Panc1 (cell line): ENCODE measurements at regions not wholly inside any gene's neighbourhood (a gene's known extent, or its start where the extent isn't known, plus 50 kb on each side); places are given as distances from the start of the nearest gene placed in this dataset.

Experiments
- ATAC-seq: fragments of 200-7000 bp; cut with Tn5 transposase; 2 replicates; pipeline ENCODE4 v1.9.1; 2020; ENCODE audit warnings: mild to moderate bottlenecking, moderate library complexity
- BruUV-seq: library from RNA; stranded (reverse); fragments of 400-500 nt; replicated peaks from 2 replicates; lab custom pipeline; 2021; lab: Mats Ljungman, UMichigan
- CTCF ChIA-PET: fragments of 300-600 bp; sonication (Branson Sonifier 250); formaldehyde crosslinking; loops from one replicate; lab custom pipeline; 2022; ENCODE audit warnings: antibody characterized with exemption; lab: Charles Lee
- POLR2A ChIA-PET: fragments of 300-600 bp; sonication (Branson Sonifier 250); formaldehyde crosslinking; loops from one replicate; lab custom pipeline; 2022; ENCODE audit warnings: antibody characterized with exemption; lab: Charles Lee
- DNase-seq: peaks from one replicate; pipeline ENCODE4 v3.0.0-alpha.2; 2010; ENCODE audit warnings: low read depth, low spot score
- H3K27ac ChIP-seq: 2 replicates; pipeline ENCODE4 v1.5.1; 2011; ENCODE audit warnings: mild to moderate bottlenecking, low read length, inconsistent platforms
- H3K27me3 ChIP-seq: fragments of 200-500 bp; sonication (Bioruptor generic); 2 replicates; pipeline ENCODE4 v1.6.0; 2014; ENCODE audit warnings: low read length, inconsistent platforms; ENCODE audit not compliant: control insufficient read depth, insufficient read depth
- H3K36me3 ChIP-seq: fragments of 200-500 bp; sonication (Bioruptor generic); 2 replicates; pipeline ENCODE4 v1.5.1; 2014; ENCODE audit warnings: inconsistent platforms, mild to moderate bottlenecking, low read length, moderate library complexity; ENCODE audit not compliant: control insufficient read depth, insufficient read depth
- H3K4me1 ChIP-seq: 2 replicates; pipeline ENCODE4 v1.5.1; 2011; ENCODE audit warnings: inconsistent platforms, mild to moderate bottlenecking, low read length, moderate library complexity; ENCODE audit not compliant: control insufficient read depth, insufficient read depth
- H3K4me3 ChIP-seq, 2 experiments: 2 replicates each; pipeline ENCODE4 v1.5.1; 2011 to 2012; ENCODE audit warnings: low read depth in 2 of 2, low read length in 2 of 2, mild to moderate bottlenecking in 2 of 2, inconsistent platforms in 1 of 2, moderate library complexity in 1 of 2
- H3K9me3 ChIP-seq: fragments of 200-500 bp; sonication (Bioruptor generic); 2 replicates; pipeline ENCODE4 v1.5.1; 2014; ENCODE audit warnings: low read depth, mild to moderate bottlenecking, inconsistent platforms, low read length, moderate library complexity; ENCODE audit not compliant: control insufficient read depth, insufficient read depth
- CTCF ChIP-seq: fragments of 450-650 bp; IDR thresholded peaks from 2 replicates; pipeline ENCODE4 v1.5.1; 2017; ENCODE audit warnings: mild to moderate bottlenecking
- POLR2AphosphoS5 ChIP-seq: IDR thresholded peaks from 2 replicates; pipeline ENCODE4 v1.6.1; 2012; ENCODE audit warnings: mild to moderate bottlenecking, low read depth, low read length, moderate library complexity
- SIN3A ChIP-seq: IDR thresholded peaks from 2 replicates; pipeline ENCODE4 v1.6.1; 2012; ENCODE audit warnings: low read depth, mild to moderate bottlenecking, low read length, moderate library complexity, borderline replicate concordance; ENCODE audit not compliant: insufficient read depth
- TCF7L2 ChIP-seq: IDR thresholded peaks from 2 replicates; pipeline ENCODE4 v1.6.1; 2011; ENCODE audit warnings: mild to moderate bottlenecking, low read depth, low read length, inconsistent platforms
- in situ Hi-C: cut with HindIII; loops from 2 replicates; pipeline ENCODE4 v1.10.0; 2016; ENCODE audit warnings: low sequenced_read_pairs, low pct_unique_long_range_greater_than_20kb
- intact Hi-C: fragments of 100-400 bp; cut with micrococcal nuclease; formaldehyde crosslinking; loops from one replicate; pipeline ENCODE4 v1.10.0; 2022; ENCODE audit not compliant: unreplicated experiment
- TF ChIP-seq, protein P1 (sequence below), 2 experiments: IDR thresholded peaks; 2 replicates each; pipeline ENCODE4 v1.6.1; 2011 to 2012; ENCODE audit warnings: low read depth in 2 of 2, control low read depth in 1 of 2, low read length in 1 of 2, mild to moderate bottlenecking in 1 of 2, moderate library complexity in 1 of 2; ENCODE audit not compliant: insufficient read depth in 1 of 2

DNA sequence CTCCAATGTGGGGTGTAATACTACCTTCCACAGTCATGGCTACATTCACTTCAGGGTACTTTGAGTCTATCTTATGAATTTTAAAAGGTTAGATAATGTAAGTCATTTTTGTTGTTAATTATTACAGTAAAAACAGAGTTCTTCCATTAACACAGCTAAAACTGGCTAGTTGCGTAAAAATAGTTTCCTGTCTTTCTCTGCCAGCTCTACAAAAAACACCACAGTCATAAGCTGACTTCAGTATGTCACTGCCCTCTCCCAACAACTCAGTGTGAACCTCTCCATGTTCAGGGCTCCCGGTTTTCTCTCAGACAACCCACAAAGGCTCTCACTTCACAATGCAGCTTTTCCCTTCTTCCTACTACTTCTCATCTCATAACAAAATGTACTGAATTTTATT is 84.8 kb upstream of the ITGA1 start:
- H3K27ac ChIP-seq: no peak overlapping the region
- in situ Hi-C loops (no loop called here), intact Hi-C loops (no loop called here)
- no peaks in the 10 kb centered on the region for H3K9me3 ChIP-seq
- ChIA-PET CTCF (no interaction called here), POLR2A (no interaction called here)
- H3K36me3 ChIP-seq: no peaks in the 10 kb centered on the region
- H3K4me1 ChIP-seq: no peaks in the 10 kb centered on the region
- no peak for TF ChIP-seq CTCF
- no peak for TF ChIP-seq TCF7L2
- TF ChIP-seq SIN3A: no peak
- no peak for TF ChIP-seq POLR2AphosphoS5
- TF ChIP-seq, protein P1, sequence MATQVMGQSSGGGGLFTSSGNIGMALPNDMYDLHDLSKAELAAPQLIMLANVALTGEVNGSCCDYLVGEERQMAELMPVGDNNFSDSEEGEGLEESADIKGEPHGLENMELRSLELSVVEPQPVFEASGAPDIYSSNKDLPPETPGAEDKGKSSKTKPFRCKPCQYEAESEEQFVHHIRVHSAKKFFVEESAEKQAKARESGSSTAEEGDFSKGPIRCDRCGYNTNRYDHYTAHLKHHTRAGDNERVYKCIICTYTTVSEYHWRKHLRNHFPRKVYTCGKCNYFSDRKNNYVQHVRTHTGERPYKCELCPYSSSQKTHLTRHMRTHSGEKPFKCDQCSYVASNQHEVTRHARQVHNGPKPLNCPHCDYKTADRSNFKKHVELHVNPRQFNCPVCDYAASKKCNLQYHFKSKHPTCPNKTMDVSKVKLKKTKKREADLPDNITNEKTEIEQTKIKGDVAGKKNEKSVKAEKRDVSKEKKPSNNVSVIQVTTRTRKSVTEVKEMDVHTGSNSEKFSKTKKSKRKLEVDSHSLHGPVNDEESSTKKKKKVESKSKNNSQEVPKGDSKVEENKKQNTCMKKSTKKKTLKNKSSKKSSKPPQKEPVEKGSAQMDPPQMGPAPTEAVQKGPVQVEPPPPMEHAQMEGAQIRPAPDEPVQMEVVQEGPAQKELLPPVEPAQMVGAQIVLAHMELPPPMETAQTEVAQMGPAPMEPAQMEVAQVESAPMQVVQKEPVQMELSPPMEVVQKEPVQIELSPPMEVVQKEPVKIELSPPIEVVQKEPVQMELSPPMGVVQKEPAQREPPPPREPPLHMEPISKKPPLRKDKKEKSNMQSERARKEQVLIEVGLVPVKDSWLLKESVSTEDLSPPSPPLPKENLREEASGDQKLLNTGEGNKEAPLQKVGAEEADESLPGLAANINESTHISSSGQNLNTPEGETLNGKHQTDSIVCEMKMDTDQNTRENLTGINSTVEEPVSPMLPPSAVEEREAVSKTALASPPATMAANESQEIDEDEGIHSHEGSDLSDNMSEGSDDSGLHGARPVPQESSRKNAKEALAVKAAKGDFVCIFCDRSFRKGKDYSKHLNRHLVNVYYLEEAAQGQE (IDR thresholded peaks at IDR 0.05; ENCODE audit: insufficient read depth in 1 of 2, low read depth in 2 of 2, low read length in 1 of 2): no peak
- ATAC-seq (no peak), DNase-seq (no peak)
- no TSS peak for BruUV-seq
- H3K27me3 ChIP-seq: no peaks in the 10 kb centered on the region; the same call in 1 of the 2 replicates
- no peak overlapping the region for H3K4me3 ChIP-seq

DNA sequence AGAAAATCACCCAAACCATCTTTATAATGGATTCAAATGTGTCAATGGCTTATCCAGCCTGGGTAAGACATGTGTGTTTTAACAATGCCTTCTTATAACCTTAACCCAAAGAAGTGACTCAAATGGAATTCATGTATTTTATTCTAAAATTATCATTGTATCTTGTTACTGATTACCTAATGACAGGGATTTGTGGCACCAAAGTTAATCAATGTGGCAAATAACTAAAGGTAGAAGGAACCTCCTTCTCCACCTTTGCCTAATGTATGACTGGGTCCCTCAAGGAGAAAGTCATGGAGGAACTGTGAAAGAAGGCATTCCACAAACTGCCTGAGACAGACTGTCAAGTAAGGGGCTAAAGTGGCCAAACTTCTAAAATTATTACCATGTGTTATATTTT is 84.4 kb upstream of the ITGA1 start:
- POLR2A ChIA-PET: no interaction called here
- no peak overlapping the region for H3K4me3 ChIP-seq
- DNase-seq: no peak
- H3K27me3 ChIP-seq: no peaks in the 10 kb centered on the region; the same call in 1 of the 2 replicates
- no peaks in the 10 kb centered on the region for H3K36me3 ChIP-seq
- H3K4me1 ChIP-seq: no peaks in the 10 kb centered on the region
- BruUV-seq: no TSS peak
- CTCF ChIA-PET: no interaction called here
- TF ChIP-seq SIN3A: no peak
- TF ChIP-seq TCF7L2: no peak
- no peak for TF ChIP-seq POLR2AphosphoS5
- TF ChIP-seq, protein P1 (IDR thresholded peaks at IDR 0.05; ENCODE audit: insufficient read depth in 1 of 2, low read depth in 2 of 2, low read length in 1 of 2): no peak
- no peak for TF ChIP-seq CTCF
- no peak for ATAC-seq
- in situ Hi-C loops: no loop called here
- H3K9me3 ChIP-seq: no peaks in the 10 kb centered on the region
- no peak overlapping the region for H3K27ac ChIP-seq
- intact Hi-C loops: no loop called here
